Pancreas (tissue), 10 donors: ENCODE measurements at regions not wholly inside any gene's neighbourhood (a gene's known extent, or its start where the extent isn't known, plus 50 kb on each side); places are given as distances from the start of the nearest gene placed in this dataset.
"Not testable (repeated sequence)": the region's sequence is repeated elsewhere in the genome, so short reads cannot be mapped to it uniquely, and the experiment has no call there.

ENCODE experiments used
- ATAC-seq, 4 donors: fragments of 200-7000 bp; cut with Tn5 transposase; one replicate each; pipeline versions ENCODE4 v1.8.0 to v1.9.1; 2020; ENCODE audit warnings: mild to moderate bottlenecking in 4 of 4, moderate library complexity in 4 of 4
- DNase-seq, 6 donors: peaks; one replicate each; pipeline ENCODE4 v3.0.0-alpha.2; 2020
- FAIRE-seq: peaks from 2 replicates; lab custom pipeline; 2012; peaks lifted over from hg19 to GRCh38; lab: Jason Lieb, UNC
- H3K27ac ChIP-seq, 4 donors: fragments of 200-600 bp; sonication (generic); 1 replicate in 3 of 4; 2 replicates in 1 of 4; pipeline versions ENCODE4 v1.5.0 to v1.8.0; 2020
- H3K27me3 ChIP-seq, 4 donors: fragments of 200-600 bp; one replicate each; pipeline ENCODE4 v1.8.0; 2021
- H3K36me3 ChIP-seq, 3 donors: fragments of 200-600 bp; sonication (generic) in 1 of 3; one replicate each; pipeline versions ENCODE4 v1.5.0 to v1.8.0; 2020 to 2021
- H3K4me1 ChIP-seq, 3 donors: fragments of 200-600 bp; one replicate each; pipeline ENCODE4 v1.8.0; 2021
- H3K4me3 ChIP-seq, 4 donors: fragments of 200-600 bp; sonication (generic) in 2 of 4; one replicate each; pipeline versions ENCODE4 v1.5.0 to v1.8.0; 2020 to 2021
- H3K9me3 ChIP-seq, 4 donors: fragments of 200-600 bp; one replicate each; pipeline ENCODE4 v1.8.0; 2021
- CTCF ChIP-seq, 4 donors: fragments of 200-600 bp; sonication (generic) in 3 of 4; IDR thresholded peaks; one replicate each; pipeline versions ENCODE4 v1.5.0 to v1.8.0; 2021; ENCODE audit warnings: antibody characterized with exemption in 4 of 4
- WGBS, 2 donors: extraction: QIAGEN DNeasy Blood & Tissue Kit; methylation state at CpG; one replicate each; pipeline ENCODE4 v1.1.7; 2013; 5-methylcytosine and 5-hydroxymethylcytosine counted together
- intact Hi-C, 3 donors: fragments of 100-400 bp; cut with DNase I; formaldehyde crosslinking; loops; one replicate each; pipeline versions ENCODE4 v1.11.1 to v1.14.2; 2022
- donor health status: healthy with polysubstance abuse.
- donor health status: DM: no; HTN: no; CAD: no; lungs with moderate emphysema.
- donor health status: DM: no; HTN: no; CAD: no.
- donor health status: control.
- donor health status: control.
- donor health status: Bipolar disorder and iron deficiency.
- donor health status: DM: yes; HTN: yes; CAD: no.
- donor health status: DM: no; HTN: no; CAD: no.
- donor health status: DM: no; HTN: no; CAD: no.
- donor health status: DM: yes; HTN: yes; CAD: no.

GRCh38 chr2:75432761-75433361 is 127.9 kb downstream of the EVA1A start:
- no peak overlapping the region for H3K27ac ChIP-seq
- no peak for TF ChIP-seq CTCF (IDR thresholded peaks at IDR 0.05)
- ATAC-seq, result no peak
- DNase-seq, result no peak
- H3K36me3 ChIP-seq, result no peaks in the 10 kb centered on the region
- H3K9me3 ChIP-seq, result no peaks in the 10 kb centered on the region
- WGBS, 2 donors, result 91 to 92% methylated on average over 4 of the region's 4 CpGs
- peaks cover 0 to 4% (median 0%) of the 10 kb centered on the region in 3 donors for H3K4me1 ChIP-seq
- H3K27me3 ChIP-seq, result no peaks in the 10 kb centered on the region
- H3K4me3 ChIP-seq, result no peak overlapping the region
- FAIRE-seq, result no peak
- intact Hi-C loops, result no loop called here

DNA sequence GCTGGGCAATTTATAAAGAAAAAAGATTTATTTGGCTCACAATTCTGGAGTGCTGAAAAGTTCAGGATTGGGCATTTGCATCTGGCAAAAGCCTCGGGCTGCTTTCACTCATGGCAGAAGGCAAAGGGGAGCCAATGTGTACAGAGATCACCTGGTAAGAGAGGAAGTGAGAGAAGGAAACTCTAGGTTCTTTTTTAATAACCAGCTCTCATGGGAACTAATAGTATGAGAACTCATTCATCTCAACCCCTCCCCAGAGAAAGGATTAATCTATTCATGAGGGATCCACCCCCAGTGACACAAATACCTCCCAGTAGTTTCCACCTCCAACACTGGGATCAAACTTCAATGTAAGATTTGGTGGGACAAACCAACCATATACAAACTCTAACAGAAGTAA is 129.0 kb downstream of the EVA1A start:
- peak in 2 of 4 donors; percentile 30 to 60 for ATAC-seq
- 50 to 76% methylated on average over 1 of the region's 1 CpG for WGBS, 2 donors
- Histone ChIP-seq H3K27ac (peak overlapping the region in 1 of 4 donors; percentile 17), H3K36me3 (no peaks in the 10 kb centered on the region), H3K4me1 (peaks cover 0 to 4% (median 0%) of the 10 kb centered on the region in 3 donors), H3K9me3 (no peaks in the 10 kb centered on the region), H3K27me3 (no peaks in the 10 kb centered on the region), H3K4me3 (no peak overlapping the region)
- no peak for DNase-seq
- intact Hi-C loops, result no loop called here
- no peak for FAIRE-seq
- TF ChIP-seq CTCF (IDR thresholded peaks at IDR 0.05), result no peak

DNA sequence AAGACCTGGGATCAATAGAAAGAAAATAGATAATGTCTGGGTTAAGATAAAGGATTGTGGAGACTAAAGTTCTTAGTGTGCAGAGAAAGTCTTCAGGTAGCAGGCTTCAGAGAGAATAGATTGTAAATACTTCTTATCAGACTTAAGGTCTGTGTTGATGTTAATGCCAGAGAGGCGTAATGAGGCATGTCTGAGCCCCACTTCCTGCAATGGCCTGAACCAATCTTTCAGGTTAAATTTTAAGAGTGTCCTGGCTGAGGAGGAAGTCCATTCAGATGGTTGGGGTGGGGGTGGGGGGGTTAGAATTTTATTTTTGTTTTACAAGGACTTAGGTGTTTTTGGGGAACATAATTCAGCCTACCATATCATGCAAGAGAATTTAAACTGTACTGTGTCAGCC is 129.5 kb downstream of the EVA1A start:
- Histone ChIP-seq H3K36me3 (no peaks in the 10 kb centered on the region), H3K27ac (no peak overlapping the region), H3K27me3 (no peaks in the 10 kb centered on the region), H3K9me3 (no peaks in the 10 kb centered on the region), H3K4me3 (no peak overlapping the region), H3K4me1 (peaks cover 0 to 4% (median 0%) of the 10 kb centered on the region in 3 donors)
- FAIRE-seq (no peak), ATAC-seq (no peak), DNase-seq (no peak)
- intact Hi-C loops, result no loop called here
- 69 to 73% methylated on average over 1 of the region's 1 CpG for WGBS, 2 donors
- TF ChIP-seq CTCF (IDR thresholded peaks at IDR 0.05), result no peak

- H3K27me3 ChIP-seq, H3K36me3 ChIP-seq, DNase-seq, ATAC-seq, H3K27ac ChIP-seq, H3K4me1 ChIP-seq, intact Hi-C loops, H3K9me3 ChIP-seq, FAIRE-seq, H3K4me3 ChIP-seq: not testable (repeated sequence)
- 83 to 90% methylated on average over 4 of the region's 4 CpGs for WGBS, 2 donors
Observed at GRCh38 chr2:75430449-75430848, 130.3 kb downstream of the EVA1A start.

GRCh38 chr2:75428646-75429443 is 131.9 kb downstream of the EVA1A start:
- TF ChIP-seq CTCF (IDR thresholded peaks at IDR 0.05), result no peak
- peak; percentile 93 to 96 (median 96) for ATAC-seq
- peak overlapping the region in 1 of 4 donors; percentile 3 for H3K27ac ChIP-seq
- intact Hi-C loops, result no loop called here
- FAIRE-seq, result no peak
- H3K27me3 ChIP-seq, result no peaks in the 10 kb centered on the region
- peak; percentile 65 to 77 (median 70) for DNase-seq
- H3K4me1 ChIP-seq, result peaks cover 0 to 4% (median 0%) of the 10 kb centered on the region in 3 donors
- H3K9me3 ChIP-seq, result no peaks in the 10 kb centered on the region
- no peak overlapping the region for H3K4me3 ChIP-seq
- H3K36me3 ChIP-seq, result no peaks in the 10 kb centered on the region
- 42 to 44% methylated on average over 7 of the region's 7 CpGs for WGBS, 2 donors
